Fibroblast of skin of left quadriceps (primary cell): ENCODE measurements at regions not wholly inside any gene's neighbourhood (a gene's known extent, or its start where the extent isn't known, plus 50 kb on each side); places are given as distances from the start of the nearest gene placed in this dataset.

Experiments used
- DNase-seq, 2 experiments: peaks; one replicate each; pipeline ENCODE4 v3.0.0-alpha.2; 2013; ENCODE audit warnings: low read depth in 2 of 2

GRCh38 chr9:73451003-73451402 is 299.3 kb downstream of the ANXA1 start:
- no peak for DNase-seq

GRCh38 chr9:73459817-73460216 is 308.2 kb downstream of the ANXA1 start:
- DNase-seq: no peak

DNA sequence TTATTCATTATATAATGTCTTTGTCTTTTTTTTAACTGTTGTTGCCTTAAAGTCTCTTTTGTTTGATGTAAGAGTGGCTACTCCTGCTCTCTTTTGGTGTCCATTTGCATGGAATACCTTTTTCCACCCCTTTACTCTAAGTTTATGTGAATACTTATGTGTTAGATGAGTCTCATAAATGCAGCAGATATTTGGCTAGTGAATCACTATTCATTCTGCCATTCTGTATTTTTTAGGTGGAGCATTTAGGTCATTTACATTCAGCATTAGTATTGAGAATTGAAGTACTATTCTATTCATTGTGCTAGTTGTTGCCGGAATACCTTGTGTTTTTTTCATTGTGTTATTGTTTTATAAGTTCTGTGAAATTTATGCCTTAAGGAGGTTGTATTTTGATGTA is 317.1 kb downstream of the ANXA1 start:
- DNase-seq: no peak

DNA sequence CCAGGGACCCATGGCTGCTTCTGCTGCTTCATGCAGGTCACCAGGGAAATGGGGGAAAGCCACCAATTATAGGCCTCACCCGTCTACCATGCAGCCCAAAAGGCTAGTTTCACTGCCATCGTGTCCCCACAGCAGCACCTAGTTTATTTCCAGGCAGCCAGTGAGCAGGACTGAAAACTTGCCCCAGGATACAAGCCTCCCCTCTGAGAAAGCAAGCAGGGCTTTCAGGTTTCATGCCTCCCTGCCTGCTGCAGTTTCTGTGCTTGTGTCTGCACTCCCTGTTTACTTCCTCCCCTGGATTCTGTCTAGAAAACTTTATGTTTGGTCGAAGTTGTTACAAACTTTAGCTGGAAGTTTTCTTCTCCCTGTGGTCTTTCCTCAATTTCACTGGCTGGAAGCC is 319.1 kb downstream of the ANXA1 start:
- no peak for DNase-seq

GRCh38 chr9:73474002-73474600 is 322.4 kb downstream of the ANXA1 start:
- DNase-seq: no peak

DNA sequence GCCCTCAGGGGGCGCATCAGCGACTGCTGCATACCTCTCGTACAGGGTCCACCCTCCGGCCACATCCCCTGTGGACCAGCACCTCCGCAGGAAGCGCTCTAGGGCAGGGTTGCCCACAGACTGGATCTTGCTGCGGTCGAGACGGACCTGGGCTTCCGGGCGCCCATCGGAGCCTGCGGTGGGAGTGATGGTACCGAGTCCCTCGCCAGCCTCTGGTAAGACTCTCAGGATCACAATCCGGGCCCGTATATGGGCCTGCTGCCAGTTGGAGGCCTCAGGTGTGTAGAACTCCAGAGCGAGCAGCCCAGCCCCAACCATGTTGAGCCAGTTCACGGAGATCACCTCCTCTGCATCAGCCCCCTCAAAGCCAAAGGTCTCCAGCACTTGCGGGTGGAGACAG is 323.0 kb downstream of the ANXA1 start:
- no peak for DNase-seq

DNA sequence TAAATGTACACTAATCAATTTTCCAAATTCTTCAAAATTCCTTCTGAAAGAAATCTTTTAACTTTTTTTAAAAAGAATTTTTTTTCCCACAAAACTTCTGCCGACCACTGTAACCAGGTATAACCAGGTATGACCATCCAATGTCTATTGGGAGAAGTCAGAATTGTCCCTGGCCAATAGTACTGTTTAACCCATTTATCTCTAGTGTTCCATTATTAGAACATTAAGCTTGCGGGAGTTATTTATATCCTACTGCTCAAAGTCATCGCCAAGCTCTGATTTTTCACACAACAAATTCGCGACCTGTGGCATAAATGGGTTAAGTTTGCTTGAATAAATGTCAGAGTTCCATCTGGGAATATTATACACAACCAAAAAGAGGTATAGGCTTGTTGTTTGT is 343.2 kb downstream of the ANXA1 start:
- no peak for DNase-seq

DNA sequence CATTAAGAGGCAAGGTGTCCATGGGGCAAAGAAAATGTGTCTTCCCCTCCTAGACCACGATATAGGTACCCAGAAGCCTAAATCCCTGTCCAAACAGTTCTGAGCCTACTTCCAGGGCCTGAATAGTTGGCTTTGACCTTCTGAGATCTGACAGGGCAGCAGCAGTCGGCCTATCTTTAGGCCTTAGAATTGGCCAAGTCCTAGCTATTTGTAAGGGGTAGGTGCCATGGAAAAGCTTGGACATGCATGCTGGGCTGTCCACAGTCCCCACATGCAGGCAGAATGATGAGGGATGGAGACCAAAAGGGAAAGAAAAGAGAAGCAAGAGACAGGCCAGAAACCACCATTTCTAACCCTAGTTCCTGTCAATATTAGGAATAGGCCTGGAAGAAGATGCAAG is 346.1 kb downstream of the ANXA1 start:
- DNase-seq: no peak

DNA sequence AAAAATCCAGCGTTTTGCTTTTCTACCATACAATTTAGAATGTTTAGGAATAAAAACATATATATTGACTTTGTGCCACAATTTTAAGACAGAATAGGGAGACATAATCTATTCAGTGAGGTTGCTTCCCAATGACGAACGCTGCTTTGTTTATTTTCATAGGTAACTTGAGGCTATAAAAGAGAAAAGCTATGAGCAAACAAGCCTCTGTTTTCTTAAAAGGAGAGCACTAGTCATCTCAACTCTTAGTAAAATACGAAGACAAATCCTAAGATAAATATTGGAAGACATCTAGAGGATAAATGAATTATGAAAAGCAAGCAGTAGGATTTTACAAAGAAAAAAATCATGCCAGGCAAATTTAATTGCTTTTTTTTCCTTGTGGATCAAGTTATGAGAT is 363.6 kb downstream of the ANXA1 start:
- DNase-seq: no peak

GRCh38 chr9:73523391-73523790 is 371.7 kb downstream of the ANXA1 start:
- DNase-seq: no peak

DNA sequence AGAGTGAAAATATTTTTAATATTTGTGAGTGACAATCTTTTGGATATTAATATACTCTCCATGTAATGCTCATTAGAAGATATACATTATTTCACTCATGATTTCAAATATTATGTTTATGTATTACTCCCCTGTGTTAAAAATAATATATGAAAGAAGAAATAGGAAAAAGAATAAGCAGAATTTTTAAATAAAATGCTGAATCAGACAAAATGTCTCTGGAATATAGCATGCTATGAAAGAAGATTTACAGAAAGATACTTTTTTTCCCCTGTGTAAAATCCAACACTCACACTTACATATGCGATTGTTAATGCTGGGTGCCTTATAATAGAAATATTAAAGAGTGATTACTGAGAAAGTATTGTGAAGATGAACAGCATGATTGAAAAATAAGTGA is 373.7 kb downstream of the ANXA1 start:
- DNase-seq: no peak

GRCh38 chr9:73527521-73527920 is 375.9 kb downstream of the ANXA1 start:
- DNase-seq: no peak

- DNase-seq: no peak
Measured at GRCh38 chr9:73528926-73529325, 377.3 kb downstream of the ANXA1 start.

DNA sequence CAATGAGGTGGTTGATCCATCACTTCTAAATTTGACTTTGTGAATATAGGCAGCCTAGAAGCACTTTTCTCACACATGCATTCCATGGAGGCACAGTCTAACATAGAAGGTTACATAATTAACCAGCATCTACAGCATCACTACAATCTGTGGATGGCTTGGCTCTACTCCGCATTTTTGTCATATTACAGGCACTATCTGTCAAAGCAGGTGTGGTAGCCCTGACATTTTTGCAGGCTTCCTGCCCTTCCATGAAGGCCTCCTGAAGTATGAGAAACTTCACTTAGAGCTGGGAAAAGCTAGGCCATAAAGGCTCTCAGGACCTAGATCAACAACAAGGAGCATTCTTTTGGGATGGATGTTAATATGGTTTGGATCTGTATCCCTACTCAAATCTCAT is 378.0 kb downstream of the ANXA1 start:
- no peak for DNase-seq

DNA sequence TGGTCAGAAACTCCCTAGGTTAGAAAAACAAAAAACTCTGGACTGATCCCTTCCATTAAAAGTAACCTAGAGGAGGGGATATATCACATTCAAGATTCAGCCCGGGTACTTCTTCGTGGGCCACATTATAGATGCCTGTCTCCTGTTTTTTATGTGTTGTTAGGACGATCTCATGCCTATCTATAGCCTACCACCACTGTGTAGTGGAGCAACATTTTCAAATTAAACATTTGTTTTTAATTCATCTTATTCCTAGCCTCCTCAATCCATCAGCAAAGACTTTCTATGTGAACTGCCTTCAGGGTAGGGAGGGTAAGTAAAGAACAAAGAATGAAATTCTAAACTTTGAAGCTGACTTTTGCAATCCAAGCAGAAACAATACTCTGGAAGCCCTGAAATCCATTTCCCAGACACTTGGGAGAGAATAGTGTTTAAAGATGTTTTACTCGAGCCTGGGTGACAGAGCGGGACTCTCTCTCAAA is 379.4 kb downstream of the ANXA1 start:
- no peak for DNase-seq

GRCh38 chr9:73531658-73532057 is 380.0 kb downstream of the ANXA1 start:
- no peak for DNase-seq

DNA sequence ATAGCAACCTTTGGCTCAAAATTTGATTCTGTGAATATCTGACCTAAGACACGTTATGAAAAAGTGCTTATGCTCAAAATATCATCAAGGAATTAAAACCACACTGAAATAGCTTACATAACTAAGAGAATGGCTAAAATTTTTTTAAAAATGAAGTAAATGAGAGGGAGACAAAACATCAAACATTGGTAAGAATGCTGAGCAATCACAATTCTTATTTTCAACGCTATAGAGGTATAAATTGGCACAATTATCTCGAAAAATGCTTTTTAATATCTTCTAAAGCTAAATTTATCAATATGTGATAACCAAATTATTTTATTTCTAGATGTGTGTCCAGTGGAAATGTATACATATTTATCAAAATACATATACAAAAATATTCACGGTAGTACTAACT is 381.3 kb downstream of the ANXA1 start:
- no peak for DNase-seq

GRCh38 chr9:73536403-73536802 is 384.7 kb downstream of the ANXA1 start:
- DNase-seq: no peak

- no peak for DNase-seq
Measured at GRCh38 chr9:73537561-73537960, 385.9 kb downstream of the ANXA1 start.

- no peak for DNase-seq
Measured at GRCh38 chr9:73539881-73540390, 388.3 kb downstream of the ANXA1 start.

DNA sequence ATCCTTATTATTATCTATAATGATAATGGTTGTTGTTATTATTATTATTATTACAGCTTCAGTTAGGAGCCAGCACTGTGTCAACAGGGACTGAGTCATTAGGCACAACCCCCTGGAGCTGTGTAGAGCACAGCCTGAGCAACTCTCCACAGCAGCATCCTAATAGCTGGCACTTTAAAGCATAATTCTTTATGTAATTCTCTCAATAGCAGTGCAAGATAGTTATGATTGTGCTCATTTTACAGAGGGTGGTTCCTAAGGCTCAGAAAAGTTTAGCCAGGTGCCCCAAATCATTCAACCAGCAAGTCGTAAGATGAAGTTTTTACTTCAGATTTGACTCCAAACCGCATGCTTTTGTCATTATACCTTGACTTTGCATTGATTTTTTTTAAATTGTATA is 390.3 kb downstream of the ANXA1 start:
- no peak for DNase-seq

DNA sequence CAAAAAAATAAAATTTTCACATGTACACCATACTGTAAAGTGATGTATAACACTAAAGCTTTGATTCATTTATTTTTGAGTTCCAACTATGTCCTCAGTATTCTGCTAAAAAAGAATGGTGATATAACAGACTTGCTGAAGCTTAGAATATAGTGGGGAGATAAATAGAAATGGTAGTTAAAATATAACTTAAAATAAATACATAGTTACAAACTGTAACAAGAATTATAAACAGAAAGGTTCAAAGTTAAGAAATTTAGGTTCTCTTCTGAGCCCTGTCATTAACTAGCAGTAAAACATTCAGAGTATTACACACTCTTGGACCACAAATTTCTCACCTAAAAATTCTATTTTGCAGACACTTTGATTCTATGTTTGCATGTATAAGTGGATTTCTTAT is 392.1 kb downstream of the ANXA1 start:
- DNase-seq: no peak

DNA sequence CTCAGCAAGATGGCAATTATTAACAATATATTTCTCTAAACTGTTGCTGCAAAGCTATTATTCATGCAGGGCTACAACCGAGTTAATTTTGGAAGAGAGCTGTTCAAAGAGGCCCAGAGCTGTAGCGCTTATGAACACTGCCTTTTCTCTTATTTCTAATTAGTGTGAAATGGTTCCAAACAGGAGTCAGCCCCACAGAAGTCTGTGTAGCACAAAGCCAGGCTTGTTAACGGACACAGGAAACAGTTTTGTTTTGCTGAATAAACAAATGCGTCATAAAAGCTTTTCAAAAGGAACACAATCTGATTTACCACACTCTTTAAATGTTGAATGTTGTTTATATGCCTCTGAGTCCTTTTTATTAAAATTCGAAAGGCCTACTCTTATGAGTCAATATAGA is 396.5 kb downstream of the ANXA1 start:
- DNase-seq: no peak

- no peak for DNase-seq
Measured at GRCh38 chr9:73549991-73550390, 398.3 kb downstream of the ANXA1 start.
